Thymus (tissue), 11 donors: ENCODE measurements at regions not wholly inside any gene's neighbourhood (a gene's known extent, or its start where the extent isn't known, plus 50 kb on each side); places are given as distances from the start of the nearest gene placed in this dataset.

Experiments
- DNase-seq, 9 donors: peaks; one replicate each; pipeline ENCODE4 v3.0.0-alpha.2; 2013; ENCODE audit warnings: low spot score in 9 of 9, low read depth in 6 of 9, missing footprints in 1 of 9
- H3K27ac ChIP-seq, 2 donors: one replicate each; pipeline ENCODE4 v1.5.1; 2013; ENCODE audit warnings: control low read depth in 1 of 2, low read depth in 1 of 2, low read length in 1 of 2, mild to moderate bottlenecking in 1 of 2, moderate library complexity in 1 of 2
- H3K27me3 ChIP-seq, 2 donors: one replicate each; pipeline ENCODE4 v1.5.1; 2013; ENCODE audit warnings: low read length in 1 of 2; ENCODE audit not compliant: control insufficient read depth in 2 of 2, insufficient read depth in 1 of 2
- H3K36me3 ChIP-seq, 2 donors: one replicate each; pipeline ENCODE4 v1.5.1; 2013; ENCODE audit warnings: low read length in 1 of 2, mild to moderate bottlenecking in 1 of 2, moderate library complexity in 1 of 2; ENCODE audit not compliant: control insufficient read depth in 2 of 2, insufficient read depth in 2 of 2
- H3K4me1 ChIP-seq, 2 donors: one replicate each; pipeline ENCODE4 v1.5.1; 2013; ENCODE audit warnings: low read length in 2 of 2; ENCODE audit not compliant: control insufficient read depth in 2 of 2, insufficient read depth in 2 of 2
- H3K4me3 ChIP-seq, 2 donors: one replicate each; pipeline ENCODE4 v1.5.1; 2013; ENCODE audit warnings: low read length in 2 of 2, control low read depth in 1 of 2, mild to moderate bottlenecking in 1 of 2
- H3K9me3 ChIP-seq, 2 donors: one replicate each; pipeline ENCODE4 v1.5.1; 2013; ENCODE audit warnings: low read length in 1 of 2, mild to moderate bottlenecking in 1 of 2; ENCODE audit not compliant: control insufficient read depth in 2 of 2, insufficient read depth in 1 of 2
- WGBS: extraction: QIAGEN DNeasy Blood & Tissue Kit; methylation state at CpG from one replicate; pipeline ENCODE4 v1.1.7; 2013; 5-methylcytosine and 5-hydroxymethylcytosine counted together
- donor health status: healthy.

DNA sequence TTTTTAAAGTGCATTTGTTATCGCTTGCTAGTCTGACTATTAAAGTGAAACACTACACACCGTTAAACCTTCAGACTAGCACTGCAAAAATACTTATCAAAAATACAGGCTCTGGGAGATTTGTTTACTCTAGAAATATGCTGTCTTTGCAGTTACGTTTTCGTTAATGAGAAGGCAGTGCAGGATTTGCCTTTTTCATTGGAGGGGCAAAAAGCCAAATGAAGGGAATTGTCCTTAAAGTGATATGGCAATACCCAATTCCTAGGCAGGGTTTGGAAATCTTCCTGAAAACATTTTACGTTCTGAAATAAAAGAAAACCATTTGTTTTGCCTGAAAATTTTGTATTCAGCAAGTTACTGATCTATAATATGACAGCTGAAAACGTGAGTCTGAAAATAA lies 1800.2 kb downstream of the MAT2B start:
- no peaks in the 10 kb centered on the region for H3K27me3 ChIP-seq
- H3K36me3 ChIP-seq = no peaks in the 10 kb centered on the region
- DNase-seq = no peak
- no peak overlapping the region for H3K27ac ChIP-seq
- no peak overlapping the region for H3K4me3 ChIP-seq
- WGBS = 62% methylated on average over 6 of the region's 6 CpGs
- no peaks in the 10 kb centered on the region for H3K9me3 ChIP-seq
- no peaks in the 10 kb centered on the region for H3K4me1 ChIP-seq

GRCh38 chr5:165309446-165309845 lies 1804.0 kb downstream of the MAT2B start:
- WGBS = 93% methylated on average over 3 of the region's 3 CpGs
- DNase-seq = no peak
- H3K27ac ChIP-seq = no peak overlapping the region
- no peaks in the 10 kb centered on the region for H3K36me3 ChIP-seq
- H3K27me3 ChIP-seq = no peaks in the 10 kb centered on the region
- H3K4me1 ChIP-seq = no peaks in the 10 kb centered on the region
- H3K9me3 ChIP-seq = no peaks in the 10 kb centered on the region
- no peak overlapping the region for H3K4me3 ChIP-seq

DNA sequence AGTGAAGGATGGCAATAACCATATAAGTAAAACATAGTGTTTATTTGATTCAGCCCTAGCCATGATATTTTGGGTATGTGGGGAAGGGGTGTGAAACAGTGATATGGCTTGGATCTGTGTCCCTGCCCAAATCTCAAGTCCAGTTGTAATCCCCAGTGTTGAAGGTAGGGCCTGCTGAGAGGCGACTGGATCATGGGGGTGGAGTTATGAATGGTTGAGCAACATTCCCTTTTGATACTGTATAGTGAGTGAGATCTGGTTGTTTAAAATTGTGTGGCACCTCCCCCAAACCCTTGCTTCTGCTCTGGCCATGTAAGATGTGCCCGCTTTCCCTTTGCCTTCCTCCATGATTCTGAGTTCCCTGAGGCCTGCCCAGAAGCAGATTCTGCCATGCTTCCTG lies 1804.6 kb downstream of the MAT2B start:
- no peak overlapping the region for H3K27ac ChIP-seq
- DNase-seq = no peak
- H3K4me1 ChIP-seq = no peaks in the 10 kb centered on the region
- no peaks in the 10 kb centered on the region for H3K27me3 ChIP-seq
- H3K4me3 ChIP-seq = no peak overlapping the region
- WGBS = 95% methylated on average over 2 of the region's 2 CpGs
- H3K9me3 ChIP-seq = no peaks in the 10 kb centered on the region
- no peaks in the 10 kb centered on the region for H3K36me3 ChIP-seq

GRCh38 chr5:165321912-165322311 lies 1816.5 kb downstream of the MAT2B start:
- Histone ChIP-seq H3K4me1 (no peaks in the 10 kb centered on the region), H3K36me3 (no peaks in the 10 kb centered on the region), H3K27me3 (no peaks in the 10 kb centered on the region), H3K4me3 (no peak overlapping the region), H3K9me3 (peaks cover 0 to 8% of the 10 kb centered on the region in 2 donors), H3K27ac (no peak overlapping the region)
- WGBS = 83% methylated on average over 4 of the region's 4 CpGs
- DNase-seq = no peak

- Histone ChIP-seq H3K9me3 (no peaks in the 10 kb centered on the region), H3K27ac (no peak overlapping the region), H3K36me3 (no peaks in the 10 kb centered on the region), H3K27me3 (no peaks in the 10 kb centered on the region), H3K4me1 (no peaks in the 10 kb centered on the region), H3K4me3 (no peak overlapping the region)
- no peak for DNase-seq
- 89% methylated on average over 1 of the region's 1 CpG for WGBS
Observed at GRCh38 chr5:165325221-165325620, 1819.8 kb downstream of the MAT2B start.

DNA sequence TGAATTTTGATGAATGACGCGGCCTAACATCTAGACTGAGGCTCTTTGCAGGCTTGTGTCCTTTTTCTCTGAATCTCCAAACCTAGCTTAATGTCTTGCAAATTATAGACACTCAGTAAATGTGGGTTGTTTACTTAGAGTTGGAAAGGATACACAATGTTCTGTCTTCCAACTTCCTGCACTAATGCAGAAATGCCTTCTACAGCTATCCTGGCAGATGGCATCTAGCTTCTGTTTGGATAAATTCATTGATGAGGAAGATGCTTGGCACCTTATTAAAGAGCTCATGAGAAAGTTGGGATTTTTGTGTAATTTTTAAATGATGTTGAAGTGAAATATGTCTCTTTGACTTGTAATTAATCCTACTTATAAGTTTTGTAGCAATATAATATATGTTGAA lies 1822.2 kb downstream of the MAT2B start:
- H3K27me3 ChIP-seq = no peaks in the 10 kb centered on the region
- no peaks in the 10 kb centered on the region for H3K4me1 ChIP-seq
- H3K27ac ChIP-seq = no peak overlapping the region
- H3K4me3 ChIP-seq = no peak overlapping the region
- no peaks in the 10 kb centered on the region for H3K9me3 ChIP-seq
- no peaks in the 10 kb centered on the region for H3K36me3 ChIP-seq
- no peak for DNase-seq
- 100% methylated on average over 2 of the region's 2 CpGs for WGBS

DNA sequence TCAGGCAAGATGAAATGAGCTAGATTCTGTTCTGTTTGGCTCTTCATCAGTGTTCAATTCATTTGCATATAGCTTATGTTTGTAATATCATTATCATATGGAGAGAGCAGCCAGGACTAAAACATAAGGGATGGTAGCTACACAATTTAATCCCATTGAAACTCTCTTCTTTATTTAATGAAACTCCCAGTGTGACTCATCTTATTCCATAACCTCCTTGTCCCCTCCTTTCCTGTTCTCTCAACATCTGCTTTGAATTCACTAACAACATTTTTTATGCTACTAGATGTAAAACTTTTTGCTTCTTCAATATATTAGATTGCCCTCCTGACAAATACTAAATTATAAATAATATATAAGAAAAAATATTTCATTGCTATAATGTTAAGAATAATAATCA lies 1823.4 kb downstream of the MAT2B start:
- no peak overlapping the region for H3K4me3 ChIP-seq
- no peaks in the 10 kb centered on the region for H3K9me3 ChIP-seq
- no peaks in the 10 kb centered on the region for H3K36me3 ChIP-seq
- H3K27me3 ChIP-seq = no peaks in the 10 kb centered on the region
- no peak for DNase-seq
- no peak overlapping the region for H3K27ac ChIP-seq
- no peaks in the 10 kb centered on the region for H3K4me1 ChIP-seq

DNA sequence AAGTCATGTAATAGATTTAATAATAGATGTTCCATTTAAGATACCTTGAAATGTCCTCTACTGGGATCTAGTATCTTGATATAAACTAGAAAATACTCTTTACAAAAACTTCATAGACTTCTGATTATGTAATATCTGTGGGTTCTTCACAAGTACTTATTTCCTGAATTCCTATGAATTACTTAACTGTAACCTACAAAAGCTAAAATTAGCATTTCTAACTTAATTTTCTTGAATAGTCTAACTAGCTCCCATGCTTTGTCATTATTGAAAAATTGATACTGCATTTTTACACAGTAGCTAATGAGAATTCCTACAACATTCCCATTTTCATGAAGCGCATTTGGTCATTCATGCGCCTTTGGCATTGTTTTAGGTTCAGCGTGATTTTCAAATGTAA lies 1828.2 kb downstream of the MAT2B start:
- Histone ChIP-seq H3K9me3 (no peaks in the 10 kb centered on the region), H3K27ac (no peak overlapping the region), H3K36me3 (no peaks in the 10 kb centered on the region), H3K4me3 (no peak overlapping the region), H3K4me1 (no peaks in the 10 kb centered on the region), H3K27me3 (no peaks in the 10 kb centered on the region)
- DNase-seq = no peak
- WGBS = over 99% methylated on average over 3 of the region's 3 CpGs

GRCh38 chr5:165334201-165334600 lies 1828.8 kb downstream of the MAT2B start:
- Histone ChIP-seq H3K36me3 (no peaks in the 10 kb centered on the region), H3K27me3 (no peaks in the 10 kb centered on the region), H3K4me3 (no peak overlapping the region), H3K4me1 (no peaks in the 10 kb centered on the region), H3K27ac (no peak overlapping the region), H3K9me3 (no peaks in the 10 kb centered on the region)
- 50% methylated on average over 2 of the region's 2 CpGs for WGBS
- no peak for DNase-seq

DNA sequence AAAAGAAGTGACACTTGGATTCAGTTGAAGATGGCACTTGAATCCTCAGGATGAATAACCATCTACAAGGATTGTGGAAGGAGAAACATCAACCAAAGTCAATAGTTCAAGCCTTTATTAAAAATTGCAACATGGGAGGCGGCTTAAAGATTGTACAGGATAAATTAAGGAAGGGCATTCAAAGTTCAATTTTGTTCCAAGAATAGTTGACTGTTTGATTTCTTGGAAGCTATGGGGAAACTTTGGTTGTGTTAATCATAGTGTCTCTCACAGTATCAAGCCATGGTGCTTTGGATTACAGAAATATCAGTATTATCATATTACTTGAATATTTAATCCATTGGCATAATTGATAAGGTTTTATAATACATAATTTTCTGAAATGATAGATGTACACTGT lies 1844.3 kb downstream of the MAT2B start:
- Histone ChIP-seq H3K36me3 (no peaks in the 10 kb centered on the region), H3K9me3 (no peaks in the 10 kb centered on the region), H3K27ac (no peak overlapping the region), H3K4me3 (no peak overlapping the region), H3K27me3 (no peaks in the 10 kb centered on the region), H3K4me1 (no peaks in the 10 kb centered on the region)
- DNase-seq = no peak
- 97% methylated on average over 1 of the region's 1 CpG for WGBS
